WTC11 (cell line): ENCODE measurements at regions not wholly inside any gene's neighbourhood (a gene's known extent, or its start where the extent isn't known, plus 50 kb on each side); places are given as distances from the start of the nearest gene placed in this dataset.

Source experiments
- AFF4 ChIP-seq: sonication (generic); formaldehyde crosslinking; IDR thresholded peaks from 2 replicates; pipeline ENCODE4 v1.8.1; 2023; ENCODE audit warnings: mild to moderate bottlenecking, missing genetic modification reagents, borderline replicate concordance
- CTCF ChIP-seq: fragments of 200-600 bp; IDR thresholded peaks from 2 replicates; pipeline ENCODE4 v1.8.0; 2022; ENCODE audit warnings: antibody characterized with exemption
- NFYB ChIP-seq: sonication (generic); formaldehyde crosslinking; conservative IDR thresholded peaks from 2 replicates; pipeline ENCODE4 v1.8.0; 2022; ENCODE audit warnings: low read depth, missing genetic modification reagents
- PRDM15 ChIP-seq: sonication (generic); formaldehyde crosslinking; IDR thresholded peaks from 2 replicates; pipeline ENCODE4 v1.8.0; 2022; ENCODE audit warnings: missing genetic modification reagents
- SP1 ChIP-seq: sonication (generic); formaldehyde crosslinking; conservative IDR thresholded peaks from 2 replicates; pipeline ENCODE4 v1.8.1; 2022; ENCODE audit warnings: missing genetic modification reagents
- ZNF121 ChIP-seq: sonication (generic); formaldehyde crosslinking; IDR thresholded peaks from 2 replicates; pipeline ENCODE4 v1.8.0; 2023; ENCODE audit warnings: missing genetic modification reagents
- ZNF263 ChIP-seq: sonication (generic); formaldehyde crosslinking; IDR thresholded peaks from 2 replicates; pipeline ENCODE4 v1.8.1; 2022; ENCODE audit warnings: low read depth, mild to moderate bottlenecking, moderate library complexity, missing genetic modification reagents

- TF ChIP-seq CTCF (no peak), PRDM15 (CRISPR knock-in tag) (no peak), ZNF121 (CRISPR knock-in tag) (no peak), AFF4 (no peak), ZNF263 (CRISPR knock-in tag) (no peak), NFYB (CRISPR knock-in tag) (no peak), SP1 (no peak)
Observed at GRCh38 chr18:78918707-78919106, 60.9 kb upstream of the SALL3 start.
